H1 (cell line): ENCODE measurements at regions not wholly inside any gene's neighbourhood (a gene's known extent, or its start where the extent isn't known, plus 50 kb on each side); places are given as distances from the start of the nearest gene placed in this dataset.

Experiments used
- CHD2 ChIP-seq: IDR thresholded peaks from 2 replicates; pipeline ENCODE4 v1.6.1; 2012; ENCODE audit warnings: low read length, improper control_type of control experiment
- MAX ChIP-seq: IDR thresholded peaks from 2 replicates; pipeline ENCODE4 v1.6.1; 2012; ENCODE audit warnings: inconsistent platforms
- NRF1 ChIP-seq: IDR thresholded peaks from 2 replicates; pipeline ENCODE4 v1.6.1; 2011; ENCODE audit warnings: mild to moderate bottlenecking, low read depth, low read length, improper control_type of control experiment
- POLR2AphosphoS5 ChIP-seq: IDR thresholded peaks from 2 replicates; pipeline ENCODE4 v1.6.1; 2011; ENCODE audit warnings: low read depth, low read length
- TAF1 ChIP-seq: IDR thresholded peaks from 2 replicates; pipeline ENCODE4 v1.6.1; 2011; ENCODE audit warnings: mild to moderate bottlenecking, low read depth, low read length
- ZNF274 ChIP-seq: IDR thresholded peaks from 2 replicates; pipeline ENCODE4 v1.7.0; 2012; ENCODE audit warnings: low read length, borderline replicate concordance; ENCODE audit errors: extremely low read depth
- TF ChIP-seq, protein P1 (sequence below), 3 experiments: IDR thresholded peaks; 1 replicate in 2 of 3; 2 replicates in 1 of 3; pipeline versions ENCODE4 v1.5.1 to v1.6.1; 2011; ENCODE audit warnings: low read length in 3 of 3, mild to moderate bottlenecking in 3 of 3, inconsistent platforms in 2 of 3, low read depth in 1 of 3, moderate library complexity in 1 of 3; ENCODE audit not compliant: insufficient read depth in 1 of 3; ENCODE audit errors: control extremely low read depth in 1 of 3

DNA sequence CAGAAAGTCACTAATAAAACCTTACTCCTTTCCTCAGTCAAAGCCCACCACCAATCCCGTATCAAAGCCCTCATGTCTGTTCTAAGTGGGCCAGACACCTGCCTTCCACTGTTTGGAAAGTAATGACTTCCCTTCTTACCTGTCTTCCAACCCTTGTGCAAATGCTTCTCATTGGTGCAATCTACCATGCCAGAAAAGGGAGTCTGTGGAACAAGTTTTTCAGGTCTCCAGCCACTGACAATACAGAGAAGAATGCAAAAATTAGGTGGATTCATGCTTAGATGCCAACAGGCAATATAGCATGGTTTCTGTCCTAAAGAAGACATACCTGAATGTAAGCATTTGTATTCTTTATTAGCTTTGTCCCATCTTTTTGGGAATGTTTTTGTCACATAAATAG, 1140.6 kb upstream of the LRRTM1 start:
- no peak for TF ChIP-seq TAF1
- TF ChIP-seq ZNF274 = no peak
- no peak for TF ChIP-seq POLR2AphosphoS5
- TF ChIP-seq CHD2 = no peak
- no peak for TF ChIP-seq NRF1
- TF ChIP-seq, protein P1, sequence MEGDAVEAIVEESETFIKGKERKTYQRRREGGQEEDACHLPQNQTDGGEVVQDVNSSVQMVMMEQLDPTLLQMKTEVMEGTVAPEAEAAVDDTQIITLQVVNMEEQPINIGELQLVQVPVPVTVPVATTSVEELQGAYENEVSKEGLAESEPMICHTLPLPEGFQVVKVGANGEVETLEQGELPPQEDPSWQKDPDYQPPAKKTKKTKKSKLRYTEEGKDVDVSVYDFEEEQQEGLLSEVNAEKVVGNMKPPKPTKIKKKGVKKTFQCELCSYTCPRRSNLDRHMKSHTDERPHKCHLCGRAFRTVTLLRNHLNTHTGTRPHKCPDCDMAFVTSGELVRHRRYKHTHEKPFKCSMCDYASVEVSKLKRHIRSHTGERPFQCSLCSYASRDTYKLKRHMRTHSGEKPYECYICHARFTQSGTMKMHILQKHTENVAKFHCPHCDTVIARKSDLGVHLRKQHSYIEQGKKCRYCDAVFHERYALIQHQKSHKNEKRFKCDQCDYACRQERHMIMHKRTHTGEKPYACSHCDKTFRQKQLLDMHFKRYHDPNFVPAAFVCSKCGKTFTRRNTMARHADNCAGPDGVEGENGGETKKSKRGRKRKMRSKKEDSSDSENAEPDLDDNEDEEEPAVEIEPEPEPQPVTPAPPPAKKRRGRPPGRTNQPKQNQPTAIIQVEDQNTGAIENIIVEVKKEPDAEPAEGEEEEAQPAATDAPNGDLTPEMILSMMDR (IDR thresholded peaks at IDR 0.05; ENCODE audit: control extremely low read depth in 1 of 3, insufficient read depth in 1 of 3, low read depth in 1 of 3, low read length in 3 of 3) = no peak
- no peak for TF ChIP-seq MAX
